ENCODE measurements at regions not wholly inside any gene's neighbourhood (a gene's known extent, or its start where the extent isn't known, plus 50 kb on each side); places are given as distances from the start of the nearest gene placed in this dataset.
"Not testable (repeated sequence)": the region's sequence is repeated elsewhere in the genome, so short reads cannot be mapped to it uniquely, and the experiment has no call there.

- DNase-seq (ENCODE audit: low read depth in 2 of 2), result no peak
These were observed 281.2 kb downstream of the MYCN start for GRCh38 chr2:16221461-16222010.

DNA sequence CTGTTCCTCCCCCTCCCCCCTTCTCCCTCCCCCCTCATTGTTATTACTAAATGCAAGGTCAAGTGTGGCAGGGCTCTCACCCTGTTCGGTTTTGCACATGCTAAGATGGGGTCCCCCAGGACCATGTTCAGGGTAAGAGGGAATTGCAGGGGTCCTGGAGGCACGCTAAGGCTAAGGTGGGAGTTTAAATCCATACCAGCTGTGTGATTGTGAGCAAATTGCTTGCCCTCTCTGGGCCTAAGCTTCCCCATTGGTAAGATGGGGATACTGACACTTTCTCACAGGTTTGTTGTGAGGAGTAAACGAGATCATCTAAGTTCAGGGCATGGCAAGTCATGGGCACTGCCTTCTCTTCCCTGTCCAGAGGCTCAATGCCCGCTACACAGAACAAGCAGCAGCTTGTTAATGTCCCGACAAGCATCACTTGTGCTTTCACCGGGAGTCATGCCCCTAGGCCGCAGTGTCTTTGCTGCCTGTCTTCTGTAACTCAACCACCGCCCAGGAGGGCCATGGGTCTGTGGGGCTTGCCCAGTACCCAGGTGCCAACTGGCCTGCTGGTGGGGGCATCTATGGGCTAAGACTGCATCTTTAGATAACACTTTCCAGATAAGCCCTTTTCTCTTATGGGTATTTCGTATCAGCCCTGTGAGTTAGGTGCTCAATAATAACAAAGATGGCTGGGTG, 279.1 kb downstream of the MYCN start:
- no peak for DNase-seq (ENCODE audit: low read depth in 2 of 2)

DNA sequence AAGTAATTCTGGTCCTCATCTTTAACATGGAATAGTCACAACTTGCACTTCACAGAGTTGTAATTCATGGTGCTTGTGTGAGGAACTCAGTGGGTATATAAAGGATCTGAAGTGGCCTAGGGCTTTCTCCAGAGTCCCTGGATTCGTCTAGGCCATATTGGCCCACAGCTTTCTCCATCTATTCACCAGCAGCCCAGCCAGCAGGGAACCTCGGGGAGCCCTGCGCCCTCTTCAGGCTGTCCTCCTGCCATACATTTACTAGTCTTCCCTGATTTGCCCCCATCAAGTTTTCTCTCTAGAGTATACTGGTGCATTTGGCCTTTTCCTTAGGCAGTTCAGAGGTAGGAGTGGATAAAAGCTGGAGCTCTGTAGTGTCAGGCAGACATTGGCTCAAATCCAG, 278.3 kb downstream of the MYCN start:
- no peak for DNase-seq (ENCODE audit: low read depth in 2 of 2)

GRCh38 chr2:16218161-16218560, 277.8 kb downstream of the MYCN start:
- no peak for DNase-seq (ENCODE audit: low read depth in 2 of 2)

GRCh38 chr2:16217741-16218140, 277.4 kb downstream of the MYCN start:
- DNase-seq (ENCODE audit: low read depth in 2 of 2), result not testable (repeated sequence)

- no peak for DNase-seq (ENCODE audit: low read depth in 2 of 2)
These were observed 276.9 kb downstream of the MYCN start for GRCh38 chr2:16217291-16217690.

GRCh38 chr2:16216558-16216945, 276.2 kb downstream of the MYCN start:
- no peak for DNase-seq (ENCODE audit: low read depth in 2 of 2)

DNA sequence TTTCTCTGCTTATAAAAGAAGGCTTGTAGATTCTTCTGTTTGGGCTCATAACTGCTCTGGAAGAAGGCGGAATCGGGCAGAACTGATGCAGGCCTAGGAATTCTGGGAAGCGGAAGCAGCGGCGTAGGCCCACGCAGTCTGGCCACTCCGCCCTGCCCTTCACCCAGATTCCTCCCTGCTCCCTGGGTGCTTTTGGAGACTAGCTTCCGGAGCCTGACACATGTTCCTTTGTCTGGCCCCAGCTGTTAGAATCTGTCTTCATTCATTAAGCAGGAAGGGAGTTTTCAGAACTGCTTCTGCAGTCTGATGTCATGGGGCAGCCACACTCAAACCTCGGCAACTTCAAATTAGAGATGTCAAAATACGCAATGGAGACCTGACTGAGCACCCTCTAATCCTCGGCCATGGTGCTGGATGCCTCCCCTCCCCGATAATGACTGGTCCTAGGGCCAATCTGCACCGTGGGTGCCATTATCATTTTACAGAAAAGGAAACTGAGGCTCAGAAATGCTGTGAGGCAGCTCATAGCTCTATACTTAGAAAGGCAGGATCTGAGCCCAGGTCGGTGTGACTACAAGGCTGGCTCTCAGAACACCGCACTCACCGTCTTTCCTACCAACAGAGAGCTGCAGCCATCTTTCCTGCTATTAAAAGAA, 275.7 kb downstream of the MYCN start:
- no peak for DNase-seq (ENCODE audit: low read depth in 2 of 2)

DNA sequence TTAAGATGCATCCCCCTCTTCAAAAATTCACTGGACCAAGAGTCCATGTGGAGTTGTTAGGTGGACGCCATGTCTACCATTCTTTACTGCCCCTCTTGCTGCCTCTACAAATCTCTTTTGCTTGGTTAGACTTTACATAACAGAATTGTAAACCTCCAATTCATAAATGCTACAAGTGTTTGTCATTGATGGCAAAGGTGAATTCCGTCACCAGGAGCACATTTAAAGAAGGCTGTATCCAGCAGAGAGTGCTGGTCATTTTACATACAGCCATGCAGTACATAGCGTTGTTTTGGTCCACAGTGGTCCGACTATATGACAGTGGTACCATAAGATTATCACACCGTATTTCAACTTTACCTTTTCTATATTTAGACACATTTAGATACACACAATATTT, 274.5 kb downstream of the MYCN start:
- no peak for DNase-seq (ENCODE audit: low read depth in 2 of 2)

- DNase-seq (ENCODE audit: low read depth in 2 of 2), result no peak
These were observed 274.0 kb downstream of the MYCN start for GRCh38 chr2:16214391-16214790.

GRCh38 chr2:16212321-16212720, 272.0 kb downstream of the MYCN start:
- no peak for DNase-seq (ENCODE audit: low read depth in 2 of 2)

DNA sequence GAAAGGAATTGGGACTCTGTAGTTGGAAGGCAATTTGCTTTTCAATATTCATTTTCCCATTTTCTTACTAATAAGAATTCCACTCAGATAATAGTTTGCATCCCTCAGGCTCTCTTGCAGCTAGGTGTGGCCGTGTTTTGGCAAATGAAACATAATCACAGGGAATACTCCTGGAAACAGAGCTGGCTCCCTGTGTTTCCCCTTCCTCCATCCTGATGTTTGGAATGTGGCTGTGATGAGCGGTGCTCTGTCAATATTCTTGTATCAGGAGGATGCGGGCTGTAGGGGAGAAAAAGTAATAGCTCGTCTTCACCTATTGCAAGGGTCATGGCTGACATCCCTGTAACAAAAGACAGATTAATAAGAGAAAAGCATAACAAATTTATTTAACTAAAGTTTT, 271.0 kb downstream of the MYCN start:
- DNase-seq (ENCODE audit: low read depth in 2 of 2), result no peak

DNA sequence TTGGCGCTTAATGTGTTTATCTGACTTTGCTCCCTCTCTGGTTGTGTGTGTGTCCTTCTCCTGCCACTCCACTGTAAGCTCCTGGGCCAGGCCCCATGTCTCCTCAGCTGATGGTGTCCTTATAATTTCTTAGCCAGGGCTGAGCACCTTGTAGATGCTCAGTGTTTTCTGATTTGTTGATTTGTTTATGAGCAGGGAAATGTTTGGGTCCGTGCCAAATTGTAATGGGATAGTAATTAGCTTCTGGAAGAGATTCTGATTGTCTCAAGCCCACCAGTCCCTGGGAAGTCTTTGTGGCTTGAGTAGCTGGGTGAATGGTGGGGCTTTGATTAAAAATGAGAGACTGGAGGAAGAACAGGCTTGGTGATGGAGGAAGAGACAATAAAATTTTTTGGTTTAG, 270.5 kb downstream of the MYCN start:
- DNase-seq (ENCODE audit: low read depth in 2 of 2), result no peak

- DNase-seq (ENCODE audit: low read depth in 2 of 2), result no peak
These were observed 269.4 kb downstream of the MYCN start for GRCh38 chr2:16209799-16210198.

- no peak for DNase-seq (ENCODE audit: low read depth in 2 of 2)
These were observed 268.6 kb downstream of the MYCN start for GRCh38 chr2:16208921-16209320.

DNA sequence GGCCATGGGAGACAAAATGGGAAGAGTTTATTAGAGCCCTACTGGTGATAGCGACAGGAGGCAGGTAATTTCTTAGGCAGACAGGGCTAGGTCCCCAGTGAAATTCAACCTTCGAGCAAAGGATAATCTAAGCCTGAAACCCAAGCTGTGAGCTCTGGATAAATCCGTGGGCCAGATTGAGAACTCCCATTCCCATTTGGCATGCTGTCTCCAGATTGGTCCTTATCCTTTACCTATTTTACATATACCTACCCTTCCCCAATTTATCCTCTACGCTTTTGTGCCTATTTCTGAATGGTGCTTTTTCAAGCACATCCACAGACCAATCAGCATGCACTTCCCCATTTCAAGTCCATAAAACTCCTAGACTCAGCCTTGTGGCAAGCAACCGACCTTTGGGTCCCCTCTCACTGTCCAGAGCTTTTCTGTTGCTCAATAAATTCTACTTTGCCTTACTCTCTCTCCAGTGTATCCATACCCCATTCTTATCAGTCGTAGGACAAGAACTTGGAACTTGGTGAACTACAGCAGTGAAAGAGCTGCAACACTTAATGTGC, 268.0 kb downstream of the MYCN start:
- DNase-seq (ENCODE audit: low read depth in 2 of 2), result no peak

DNA sequence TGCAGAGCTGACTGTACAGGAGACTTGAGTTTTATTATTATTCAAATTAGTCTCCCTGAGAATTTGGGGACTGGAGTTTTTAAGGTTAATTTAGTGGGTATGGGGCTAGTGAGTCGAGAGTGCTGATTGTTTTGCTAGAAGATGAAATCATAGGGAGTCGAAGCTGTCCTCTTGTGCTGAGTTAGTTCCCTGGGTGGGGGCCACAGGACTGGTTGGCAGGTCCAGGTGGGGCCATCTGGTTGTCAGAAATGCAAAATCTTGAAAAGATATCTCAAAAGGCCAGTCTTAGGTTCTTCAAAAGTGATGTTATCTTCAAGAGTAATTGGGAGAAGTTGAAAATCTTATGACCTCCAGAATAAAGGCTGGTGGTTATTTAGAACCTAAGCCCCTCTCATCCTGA, 267.3 kb downstream of the MYCN start:
- DNase-seq (ENCODE audit: low read depth in 2 of 2), result no peak

GRCh38 chr2:16207151-16207550, 266.8 kb downstream of the MYCN start:
- no peak for DNase-seq (ENCODE audit: low read depth in 2 of 2)

DNA sequence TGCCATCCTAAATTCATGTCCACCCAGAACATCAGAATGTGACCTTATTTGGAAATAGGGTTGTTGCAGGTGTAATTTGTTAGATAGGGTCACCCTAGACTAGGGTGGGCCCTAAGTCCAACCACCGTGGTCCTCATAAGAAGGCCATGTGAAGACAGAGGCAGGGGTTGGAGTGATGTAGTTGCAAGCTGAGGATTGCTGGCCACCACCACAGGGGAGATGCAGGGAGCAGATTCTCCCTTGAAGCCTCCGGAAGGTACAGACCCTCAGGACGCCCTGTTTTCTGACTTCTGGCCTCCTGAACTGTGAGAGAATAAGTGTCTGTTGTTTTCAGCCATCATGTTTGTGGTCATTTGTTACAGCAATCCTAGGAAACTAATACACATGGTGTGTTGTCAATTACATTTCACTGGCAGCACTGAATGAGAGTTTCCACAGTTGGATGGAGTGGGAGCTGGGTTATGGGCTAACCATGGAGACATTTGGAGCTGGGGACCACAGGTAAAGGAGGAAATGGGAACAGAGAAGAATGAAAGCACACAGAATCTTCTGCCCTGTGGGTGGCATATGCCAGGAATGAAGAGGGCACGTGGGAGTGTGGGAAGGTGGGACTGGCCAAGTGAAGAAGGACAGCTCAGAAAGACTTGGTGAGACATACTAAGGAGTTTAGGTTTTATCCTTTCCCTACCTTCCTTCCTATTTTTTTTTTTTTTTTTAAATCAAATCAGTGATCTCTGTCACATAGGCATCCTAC, 266.0 kb downstream of the MYCN start:
- DNase-seq (ENCODE audit: low read depth in 2 of 2), result no peak

DNA sequence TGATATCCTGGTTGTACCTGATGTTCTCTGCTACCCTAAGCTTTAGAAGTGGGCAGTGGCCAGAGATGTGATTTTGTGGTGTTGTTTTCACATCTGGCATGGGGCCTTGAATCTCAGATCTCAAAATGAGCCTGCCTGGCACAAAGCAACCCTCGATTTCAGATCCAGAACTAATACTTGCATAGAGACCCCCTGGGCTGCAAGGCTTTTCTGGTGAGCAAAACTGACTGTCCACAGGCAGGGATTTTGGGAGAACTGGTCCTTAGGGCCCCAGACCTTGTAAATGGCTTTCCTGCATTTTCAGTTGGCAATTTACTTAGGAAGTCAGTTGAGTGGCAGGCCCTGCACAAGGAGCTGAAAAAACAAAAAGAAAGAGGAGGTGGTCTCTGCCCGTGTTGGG, 265.3 kb downstream of the MYCN start:
- DNase-seq (ENCODE audit: low read depth in 2 of 2), result no peak

- DNase-seq (ENCODE audit: low read depth in 2 of 2), result no peak
These were observed 264.7 kb downstream of the MYCN start for GRCh38 chr2:16204886-16205620.

- no peak for DNase-seq (ENCODE audit: low read depth in 2 of 2)
These were observed 263.9 kb downstream of the MYCN start for GRCh38 chr2:16204251-16204650.

Measured in stimulated activated CD4-positive, alpha-beta T cell treated with anti-CD3 and anti-CD28 coated beads, Interleukin-12 subunit alpha, Interleukin-12 subunit beta, amount 100 ng/mL, for 24 hours (primary cell).